Activated CD4-positive, CD25-positive, alpha-beta regulatory T cell (primary cell): ENCODE measurements at regions not wholly inside any gene's neighbourhood (a gene's known extent, or its start where the extent isn't known, plus 50 kb on each side); places are given as distances from the start of the nearest gene placed in this dataset.
"Not testable (repeated sequence)": the region's sequence is repeated elsewhere in the genome, so short reads cannot be mapped to it uniquely, and the experiment has no call there.

Source experiments
- DNase-seq, 4 experiments: peaks; one replicate each; lab custom pipeline; 2025; lab: John Stamatoyannopoulos, UW

DNA sequence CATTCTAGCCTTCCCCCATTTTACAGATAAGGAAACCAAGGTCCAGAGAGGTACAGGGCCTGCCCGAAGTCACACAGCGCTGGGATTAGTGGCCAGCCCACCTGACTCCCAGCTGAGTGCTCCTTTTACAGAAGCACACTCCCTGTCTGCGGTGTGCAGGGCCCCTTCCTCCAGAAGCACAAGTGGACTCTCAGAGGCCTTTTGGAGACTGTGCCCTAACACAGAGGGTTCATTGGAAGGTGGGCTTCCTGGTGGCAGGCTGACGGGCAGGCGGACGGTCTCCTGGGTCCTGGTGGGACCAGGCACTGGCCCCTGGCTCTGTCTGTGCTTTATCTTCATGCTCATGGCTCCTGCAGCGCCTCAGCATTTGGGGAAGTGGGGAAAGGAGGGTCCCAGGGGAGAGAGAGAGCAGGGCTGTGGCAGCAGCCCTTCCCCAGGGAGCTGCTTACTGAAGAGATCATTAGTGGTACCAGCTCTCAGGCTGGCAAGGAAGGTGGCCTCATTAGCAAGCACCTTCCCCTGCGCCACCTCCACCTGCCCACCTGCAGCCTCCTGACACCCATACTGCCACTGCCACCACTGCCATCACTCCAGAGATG lies 83.1 kb upstream of the GOLGA6L4 start:
- DNase-seq: not testable (repeated sequence)

DNA sequence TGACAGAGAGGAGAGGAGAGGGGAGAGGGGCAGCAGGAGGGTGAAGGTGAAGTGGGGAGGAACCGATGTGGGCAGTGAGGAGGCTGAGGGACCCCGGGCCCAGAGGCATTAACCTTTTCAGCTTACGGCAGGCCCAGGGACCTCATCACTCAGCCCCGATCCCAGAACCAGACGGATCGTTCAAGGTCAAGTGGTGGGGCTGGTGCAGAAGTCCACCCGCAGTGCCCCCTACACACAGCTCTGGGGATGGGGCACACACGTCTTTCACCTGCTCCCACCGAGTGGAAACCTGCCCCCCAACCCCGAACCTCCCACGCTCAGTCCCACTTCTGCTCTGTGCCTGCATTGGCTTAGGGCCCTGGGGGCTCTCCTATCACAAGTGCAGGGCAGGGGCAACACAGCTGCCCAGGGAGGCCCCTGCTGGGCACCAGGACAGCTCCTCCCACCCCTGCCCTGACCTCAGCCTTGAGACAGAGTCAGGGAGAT lies 81.9 kb upstream of the GOLGA6L4 start:
- DNase-seq: not testable (repeated sequence)

DNA sequence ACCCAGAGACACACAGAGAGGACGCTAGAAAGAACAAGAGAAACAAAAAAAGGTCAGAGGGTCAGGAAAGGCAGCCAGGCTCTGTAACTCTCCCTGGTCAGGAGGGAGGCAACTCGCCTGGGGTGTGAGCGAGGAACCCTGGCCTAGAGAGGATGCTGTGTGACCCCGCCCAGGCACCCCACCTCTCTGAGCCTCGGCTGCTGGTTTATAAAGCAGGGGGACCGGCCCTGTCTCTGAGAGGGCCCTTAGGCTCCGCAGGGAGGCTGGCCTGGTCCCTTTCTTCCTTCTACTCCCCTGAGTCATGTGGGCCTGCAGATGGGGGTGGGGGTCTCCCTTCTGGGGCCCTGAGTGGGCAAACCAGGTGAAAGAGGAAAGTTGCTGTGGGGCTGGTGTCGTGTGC lies 81.3 kb upstream of the GOLGA6L4 start:
- not testable (repeated sequence) for DNase-seq

DNA sequence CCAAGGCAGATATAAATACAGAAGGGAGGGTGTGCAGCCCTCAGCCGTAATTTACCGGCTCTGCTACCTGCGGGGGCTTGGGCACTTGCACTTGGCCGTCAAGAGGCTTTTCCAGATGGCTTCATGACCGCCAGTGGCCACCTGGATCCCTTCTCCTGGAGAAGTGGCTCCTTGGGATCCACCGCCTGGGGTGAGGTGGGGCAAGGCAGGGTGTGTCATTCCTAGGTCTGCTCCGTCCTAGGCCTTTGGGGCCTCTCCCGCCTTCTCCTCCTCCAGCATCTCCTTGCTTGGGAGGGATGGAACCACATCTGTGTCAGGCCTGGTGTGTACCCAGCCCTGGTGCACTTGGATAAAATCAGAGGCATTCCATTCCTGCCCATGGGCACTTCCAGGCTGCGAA lies 80.8 kb upstream of the GOLGA6L4 start:
- not testable (repeated sequence) for DNase-seq

DNA sequence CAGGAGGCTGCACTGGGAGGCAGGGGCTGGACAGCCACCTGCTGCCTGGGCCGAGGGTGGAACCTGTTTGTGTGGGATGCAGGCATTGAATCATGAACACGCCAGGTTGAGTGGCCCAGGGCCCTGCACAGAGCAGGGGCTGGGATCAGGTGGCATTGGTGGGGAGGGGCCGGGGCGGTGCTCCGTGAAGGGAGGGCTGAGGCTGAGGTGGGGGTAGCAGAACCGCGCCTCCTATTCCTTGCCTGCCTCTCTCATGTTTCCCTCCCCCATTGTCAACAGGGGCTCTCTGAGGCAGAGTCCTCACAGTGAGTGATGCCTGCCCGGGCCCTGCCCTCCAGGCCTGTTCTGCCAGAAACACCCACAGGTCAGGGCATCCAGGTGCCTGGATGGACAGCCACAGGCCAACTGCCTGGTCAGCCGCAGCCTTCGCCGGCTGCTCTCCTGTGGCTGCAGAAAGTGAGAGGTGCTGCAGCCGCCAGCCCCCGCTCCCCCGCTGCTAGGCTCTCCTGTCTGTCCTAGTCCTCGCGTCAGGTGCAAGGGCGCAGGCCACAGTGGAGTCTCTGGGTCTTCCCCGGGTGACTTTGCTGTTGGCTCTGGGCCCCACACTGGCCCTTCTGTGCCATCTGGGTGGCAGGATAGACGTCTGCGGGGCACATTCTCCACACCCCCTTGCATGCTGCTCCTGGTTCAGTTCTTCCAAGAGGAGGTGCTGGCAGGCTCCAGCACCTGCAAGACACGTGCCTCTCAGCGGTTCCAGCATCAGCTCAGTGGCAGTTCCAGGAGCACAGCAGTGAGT lies 79.6 kb upstream of the GOLGA6L4 start:
- not testable (repeated sequence) for DNase-seq

DNA sequence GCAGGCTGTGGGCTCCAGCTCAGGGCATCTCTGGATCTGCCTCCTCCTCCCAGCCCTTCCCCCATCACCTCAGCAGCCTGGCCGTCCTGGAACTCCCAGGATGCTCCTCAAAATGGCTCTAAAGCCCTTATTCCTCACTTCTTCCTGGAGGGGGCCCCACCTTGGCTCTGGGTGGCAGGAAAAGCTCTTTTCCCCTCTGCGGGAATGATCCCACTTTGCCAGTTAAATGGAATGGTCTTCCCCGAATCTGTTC lies 79.1 kb upstream of the GOLGA6L4 start:
- DNase-seq: not testable (repeated sequence)

DNA sequence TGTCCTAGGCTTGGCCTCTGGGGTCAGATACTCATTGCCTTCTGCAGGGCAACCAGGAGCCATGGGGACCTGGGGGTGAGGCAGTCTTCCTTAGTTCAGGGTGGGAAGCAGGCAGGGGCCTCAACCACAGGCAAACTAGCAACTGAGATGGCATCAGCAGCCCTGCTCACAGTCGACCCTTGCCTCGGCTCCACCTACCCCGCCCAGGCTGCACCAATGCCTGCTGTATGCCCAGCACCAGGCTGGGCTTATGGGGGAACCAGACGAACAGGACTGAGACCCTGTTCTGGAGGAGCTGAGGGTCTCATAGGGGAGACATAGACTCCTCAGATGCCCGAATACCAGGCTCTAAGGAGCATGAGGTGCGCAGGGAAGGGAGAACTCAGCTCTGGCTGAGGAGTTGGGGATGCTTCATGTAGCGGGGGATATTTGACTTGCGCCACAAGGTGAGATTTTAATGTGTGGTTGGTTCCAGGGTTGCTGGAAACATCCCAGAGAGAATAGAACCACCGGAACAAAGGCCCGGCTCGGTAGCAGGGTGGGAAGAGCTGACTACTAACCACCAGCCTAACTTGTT lies 78.4 kb upstream of the GOLGA6L4 start:
- not testable (repeated sequence) for DNase-seq

DNA sequence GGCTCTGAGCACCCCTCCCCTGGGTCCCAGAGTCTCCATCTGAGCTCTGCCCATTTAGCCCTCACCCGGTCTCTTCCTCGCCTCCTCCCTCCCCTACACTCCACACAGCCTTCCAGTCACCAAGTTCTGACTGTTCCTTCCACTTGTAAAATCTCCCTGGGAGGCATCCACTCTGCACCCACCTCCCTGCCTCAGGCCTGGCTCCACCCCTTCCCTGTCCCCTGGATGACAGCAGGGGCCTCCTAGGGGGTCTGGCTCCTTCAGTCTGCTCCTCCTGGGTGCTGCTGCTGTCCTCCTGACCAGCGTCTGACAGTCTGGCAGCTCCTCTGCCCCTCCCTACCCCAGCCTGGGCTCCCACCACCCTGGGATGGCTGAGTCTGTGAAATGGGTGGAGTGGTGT lies 77.7 kb upstream of the GOLGA6L4 start:
- DNase-seq: not testable (repeated sequence)

DNA sequence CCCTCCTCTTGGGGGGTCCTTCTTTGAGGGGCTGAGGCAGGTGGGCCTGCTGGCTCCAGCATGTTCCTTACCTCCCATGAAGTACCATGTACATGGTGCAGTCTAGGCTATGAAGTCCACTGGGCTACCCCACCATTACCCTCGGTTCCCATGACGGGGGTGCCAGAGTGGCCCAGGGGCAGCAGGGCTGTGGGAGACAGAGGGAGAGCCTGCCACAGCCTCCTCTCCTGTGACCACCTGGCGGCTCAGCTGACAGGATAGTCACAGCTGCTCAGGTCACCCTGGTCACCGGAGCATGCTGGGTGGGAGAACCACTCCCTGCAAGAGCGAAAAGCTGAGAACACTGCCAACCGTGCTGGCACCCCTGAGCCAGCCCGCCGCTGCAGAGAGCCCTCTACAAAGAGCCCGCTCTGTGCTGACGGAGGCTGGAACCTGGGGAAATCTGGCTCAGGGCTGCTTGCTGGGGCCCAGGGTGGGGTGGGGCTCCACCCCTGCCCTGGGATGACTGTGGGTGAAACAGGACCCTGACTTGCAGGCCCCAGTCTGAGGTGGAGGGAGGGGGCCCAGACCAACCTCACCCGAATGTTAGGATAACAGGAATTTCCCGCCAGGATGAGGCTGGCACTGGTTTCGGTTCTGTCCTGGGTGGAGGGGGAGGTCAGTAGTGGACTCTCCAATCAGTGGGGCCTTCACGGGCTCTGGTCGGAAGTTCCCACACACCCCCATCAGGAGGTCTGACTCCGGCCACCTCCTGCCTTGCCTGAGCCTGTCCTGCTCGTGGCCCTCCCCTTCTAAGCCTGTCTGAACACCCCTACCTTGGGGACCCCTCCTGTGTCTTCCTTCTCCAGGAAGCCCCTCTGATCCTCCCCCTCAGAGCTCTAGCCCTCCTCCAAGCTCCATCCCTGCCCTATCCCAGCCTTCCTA lies 76.0 kb upstream of the GOLGA6L4 start:
- not testable (repeated sequence) for DNase-seq

DNA sequence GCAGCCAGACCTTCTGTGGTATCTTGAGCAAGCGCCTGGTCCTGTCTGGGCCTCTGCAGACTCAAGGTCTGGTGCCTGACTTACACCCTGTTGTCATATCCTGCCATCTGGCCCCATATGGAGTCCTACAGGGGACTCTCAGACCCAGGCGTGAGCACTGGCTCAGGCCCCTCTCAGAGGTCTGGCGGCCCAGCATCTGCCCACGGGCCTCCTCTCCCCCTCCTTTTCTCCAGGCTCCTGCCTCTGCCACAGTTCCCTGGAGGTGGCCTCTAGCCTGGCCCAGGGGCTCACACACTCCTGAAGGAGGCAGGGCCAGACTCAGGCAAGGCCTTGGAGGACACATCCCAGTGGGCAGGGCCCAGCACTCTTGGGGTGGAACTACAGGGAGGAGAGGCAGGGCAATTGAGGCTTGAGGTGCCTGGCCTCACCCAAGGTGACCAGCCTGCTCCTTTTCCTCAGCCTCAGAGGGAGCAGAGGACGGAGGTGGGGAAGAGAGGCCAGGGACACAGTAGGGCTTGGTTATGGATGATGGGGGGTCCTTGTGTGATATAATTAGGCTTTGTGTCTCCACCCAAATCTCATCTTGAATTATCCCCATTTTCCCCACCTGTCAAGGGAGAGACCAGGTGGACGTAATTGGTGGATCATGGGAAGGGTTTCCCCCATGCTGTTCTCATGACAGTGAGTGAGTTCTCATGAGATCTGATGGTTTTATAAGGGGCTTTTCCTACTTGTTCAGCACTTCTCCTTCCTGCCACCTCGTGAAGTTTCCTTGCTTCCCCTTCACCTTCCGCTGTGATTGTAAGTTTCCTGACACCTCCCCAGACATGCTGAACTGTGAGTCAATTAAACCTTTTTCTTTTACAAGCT lies 70.9 kb upstream of the GOLGA6L4 start:
- not testable (repeated sequence) for DNase-seq

DNA sequence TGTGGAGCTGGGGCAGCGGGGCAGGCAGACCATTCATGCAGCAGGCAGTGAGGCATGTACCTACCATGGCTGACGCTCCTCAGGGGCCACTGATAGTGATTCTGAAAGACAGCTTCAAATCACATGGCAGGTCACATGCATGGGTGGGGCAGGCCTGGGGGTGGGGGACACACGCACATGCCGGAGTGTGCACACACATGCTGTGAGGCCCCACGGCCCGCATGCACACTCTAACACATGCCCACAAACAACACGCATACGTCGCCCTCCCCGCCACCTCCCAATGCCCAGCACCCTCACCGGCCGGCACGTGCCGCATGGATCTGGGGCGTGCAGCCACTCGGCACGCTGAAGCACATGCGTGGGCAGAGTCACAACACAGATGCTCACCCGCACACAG lies 65.5 kb upstream of the GOLGA6L4 start:
- not testable (repeated sequence) for DNase-seq

DNA sequence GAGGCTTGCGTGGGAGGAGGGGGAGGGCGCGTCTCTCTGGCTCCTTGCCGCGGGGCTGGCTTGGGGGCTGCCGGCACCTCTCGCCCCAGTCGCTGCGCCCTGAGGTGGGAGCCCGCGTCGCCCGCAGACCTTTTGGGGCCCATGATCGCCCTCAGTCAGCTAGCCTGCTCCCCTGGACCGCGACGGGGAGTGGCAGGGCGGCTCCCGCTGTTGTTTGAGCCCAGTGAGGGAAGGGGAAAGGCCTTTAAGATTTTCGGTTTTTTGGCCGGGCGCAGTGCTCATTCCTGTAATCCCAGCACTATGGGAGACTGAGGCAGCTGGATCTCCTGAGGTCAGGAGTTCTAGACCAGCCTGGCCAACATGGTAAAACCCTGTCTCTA lies 62.4 kb upstream of the GOLGA6L4 start:
- not testable (repeated sequence) for DNase-seq
